Spleen (tissue), 11 donors: ENCODE measurements at regions not wholly inside any gene's neighbourhood (a gene's known extent, or its start where the extent isn't known, plus 50 kb on each side); places are given as distances from the start of the nearest gene placed in this dataset.

Experiments
- DNase-seq: peaks from one replicate; pipeline ENCODE4 v3.0.0-alpha.2; 2020
- H3K27ac ChIP-seq, 8 donors: fragments of 200-600 bp; sonication (generic) in 7 of 8; 1 replicate in 4 of 8; 2 replicates in 4 of 8; pipeline versions ENCODE4 v1.5.0 to v1.8.0; 2016 to 2021; ENCODE audit warnings: inconsistent platforms in 4 of 8, mild to moderate bottlenecking in 4 of 8, moderate library complexity in 1 of 8
- H3K27me3 ChIP-seq, 7 donors: fragments of 200-600 bp; sonication (generic) in 6 of 7; replicated peaks in 1 of 7; 1 replicate in 4 of 7; 2 replicates in 3 of 7; pipeline versions ENCODE4 v1.5.0 to v1.8.0; 2016 to 2021; ENCODE audit warnings: inconsistent platforms in 3 of 7, mild to moderate bottlenecking in 1 of 7
- H3K36me3 ChIP-seq, 6 donors: fragments of 200-600 bp; sonication (generic) in 5 of 6; 1 replicate in 4 of 6; 2 replicates in 2 of 6; pipeline versions ENCODE4 v1.5.0 to v1.8.0; 2016 to 2021; ENCODE audit warnings: inconsistent platforms in 2 of 6
- H3K4me1 ChIP-seq, 6 donors: fragments of 200-600 bp; sonication (generic) in 5 of 6; 1 replicate in 3 of 6; 2 replicates in 3 of 6; pipeline versions ENCODE4 v1.5.0 to v1.8.0; 2016 to 2021; ENCODE audit warnings: inconsistent platforms in 3 of 6
- H3K4me3 ChIP-seq, 8 donors: fragments of 200-600 bp; sonication (generic) in 7 of 8; 1 replicate in 4 of 8; 2 replicates in 4 of 8; pipeline versions ENCODE4 v1.5.0 to v1.8.0; 2016 to 2021; ENCODE audit warnings: inconsistent platforms in 4 of 8, mild to moderate bottlenecking in 4 of 8, moderate library complexity in 2 of 8
- H3K9me3 ChIP-seq, 8 donors: fragments of 200-600 bp; sonication (generic) in 7 of 8; 1 replicate in 4 of 8; 2 replicates in 4 of 8; pipeline versions ENCODE4 v1.5.0 to v1.8.0; 2016 to 2021; ENCODE audit warnings: inconsistent platforms in 4 of 8
- POLR2A ChIP-seq, 3 donors: fragments of 450-650 bp; IDR thresholded peaks; one replicate each; pipeline ENCODE4 v1.5.1; 2017; ENCODE audit warnings: antibody characterized with exemption in 3 of 3, mild to moderate bottlenecking in 1 of 3
- POLR2AphosphoS5 ChIP-seq, 3 donors: sonication (generic); formaldehyde crosslinking; IDR thresholded peaks; one replicate each; pipeline ENCODE4 v1.5.1; 2017; ENCODE audit warnings: antibody characterized with exemption in 3 of 3
- WGBS, 5 donors: extraction: QIAGEN DNeasy Blood & Tissue Kit in 3 of 5; methylation state at CpG; one replicate each; pipeline versions ENCODE4 v1.1.5 to v1.1.7; 2013 to 2018; 5-methylcytosine and 5-hydroxymethylcytosine counted together
- intact Hi-C: fragments of 100-400 bp; cut with DNase I; formaldehyde crosslinking; loops from one replicate; pipeline ENCODE4 v1.15.0; 2023; ENCODE audit warnings: low total_unique reads
- TF ChIP-seq, protein P1 (sequence below), 11 experiments: fragments of 200-600 bp in 7 of 11; fragments of 450-650 bp in 4 of 11; sonication (generic) in 4 of 11; IDR thresholded peaks in 8 of 11; conservative IDR thresholded peaks in 3 of 11; 1 replicate in 7 of 11; 2 replicates in 4 of 11; pipeline versions ENCODE4 v1.4.0 to v1.8.0; 2016 to 2021; ENCODE audit warnings: antibody characterized with exemption in 11 of 11, inconsistent platforms in 4 of 11, mild to moderate bottlenecking in 1 of 11
- donor health status: healthy with polysubstance abuse.
- donor health status: DM: no; HTN: no; CAD: no; lungs with moderate emphysema.
- donor health status: DM: no; HTN: no; CAD: no.
- donor health status: Bipolar disorder and iron deficiency.
- donor health status: healthy.
- donor health status: DM: no; HTN: no; CAD: no.
- donor health status: DM: yes; HTN: yes; CAD: no.

DNA sequence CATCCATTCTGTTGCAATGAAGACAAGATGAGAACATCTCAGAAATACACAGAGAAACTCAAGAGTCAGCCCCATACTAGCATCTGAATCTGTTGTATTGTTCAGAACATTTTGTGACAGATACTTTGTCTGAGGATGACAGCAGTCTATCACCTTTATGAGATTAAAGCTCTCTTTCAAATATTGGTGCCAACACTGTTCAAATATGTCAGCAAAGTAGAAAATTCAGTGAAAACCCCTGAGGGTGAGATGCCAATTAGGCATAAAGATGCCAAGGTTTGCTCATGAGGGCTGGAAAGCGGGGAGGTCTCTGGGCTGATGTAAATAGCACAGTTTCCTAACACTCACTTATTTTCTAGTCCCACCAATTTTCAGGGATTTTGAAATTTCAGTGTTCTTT is 1054.2 kb upstream of the CRIM1 start:
- H3K36me3 ChIP-seq: no peaks in the 10 kb centered on the region
- H3K27ac ChIP-seq: no peak overlapping the region
- 81 to 90% (median 85%) methylated on average over 1 of the region's 1 CpG for WGBS, 5 donors
- TF ChIP-seq POLR2A (IDR thresholded peaks at IDR 0.05): no peak
- TF ChIP-seq, protein P1, sequence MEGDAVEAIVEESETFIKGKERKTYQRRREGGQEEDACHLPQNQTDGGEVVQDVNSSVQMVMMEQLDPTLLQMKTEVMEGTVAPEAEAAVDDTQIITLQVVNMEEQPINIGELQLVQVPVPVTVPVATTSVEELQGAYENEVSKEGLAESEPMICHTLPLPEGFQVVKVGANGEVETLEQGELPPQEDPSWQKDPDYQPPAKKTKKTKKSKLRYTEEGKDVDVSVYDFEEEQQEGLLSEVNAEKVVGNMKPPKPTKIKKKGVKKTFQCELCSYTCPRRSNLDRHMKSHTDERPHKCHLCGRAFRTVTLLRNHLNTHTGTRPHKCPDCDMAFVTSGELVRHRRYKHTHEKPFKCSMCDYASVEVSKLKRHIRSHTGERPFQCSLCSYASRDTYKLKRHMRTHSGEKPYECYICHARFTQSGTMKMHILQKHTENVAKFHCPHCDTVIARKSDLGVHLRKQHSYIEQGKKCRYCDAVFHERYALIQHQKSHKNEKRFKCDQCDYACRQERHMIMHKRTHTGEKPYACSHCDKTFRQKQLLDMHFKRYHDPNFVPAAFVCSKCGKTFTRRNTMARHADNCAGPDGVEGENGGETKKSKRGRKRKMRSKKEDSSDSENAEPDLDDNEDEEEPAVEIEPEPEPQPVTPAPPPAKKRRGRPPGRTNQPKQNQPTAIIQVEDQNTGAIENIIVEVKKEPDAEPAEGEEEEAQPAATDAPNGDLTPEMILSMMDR (IDR thresholded peaks at IDR 0.05 in 8 of 11, conservative IDR thresholded peaks at IDR 0.05 in 3 of 11): no peak
- TF ChIP-seq POLR2AphosphoS5 (IDR thresholded peaks at IDR 0.05): no peak
- no peaks in the 10 kb centered on the region for H3K9me3 ChIP-seq
- DNase-seq: no peak
- no peak overlapping the region for H3K4me3 ChIP-seq
- H3K27me3 ChIP-seq: no peaks in the 10 kb centered on the region
- no peaks in the 10 kb centered on the region for H3K4me1 ChIP-seq
- intact Hi-C loops: no loop called here

DNA sequence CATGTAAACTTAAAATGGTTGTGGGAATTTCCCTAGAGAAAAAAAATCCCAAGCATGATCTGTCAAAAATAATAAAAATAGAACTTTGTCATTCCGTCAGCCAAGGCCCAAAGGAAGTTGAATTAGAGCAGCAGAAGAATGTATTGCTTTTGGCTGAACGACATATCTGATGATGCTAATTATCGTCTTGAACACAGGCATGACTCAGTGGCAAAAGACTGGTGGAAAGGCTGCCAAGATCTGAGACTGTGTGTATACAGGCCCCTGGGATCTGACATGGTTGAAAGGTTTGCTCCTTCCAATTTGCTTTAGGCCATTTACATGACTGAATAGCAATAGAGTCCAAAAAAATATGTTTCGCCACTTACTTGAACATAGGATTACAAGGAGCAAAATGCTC is 1057.1 kb upstream of the CRIM1 start:
- DNase-seq: no peak
- 55 to 71% (median 65%) methylated on average over 4 of the region's 4 CpGs for WGBS, 5 donors

DNA sequence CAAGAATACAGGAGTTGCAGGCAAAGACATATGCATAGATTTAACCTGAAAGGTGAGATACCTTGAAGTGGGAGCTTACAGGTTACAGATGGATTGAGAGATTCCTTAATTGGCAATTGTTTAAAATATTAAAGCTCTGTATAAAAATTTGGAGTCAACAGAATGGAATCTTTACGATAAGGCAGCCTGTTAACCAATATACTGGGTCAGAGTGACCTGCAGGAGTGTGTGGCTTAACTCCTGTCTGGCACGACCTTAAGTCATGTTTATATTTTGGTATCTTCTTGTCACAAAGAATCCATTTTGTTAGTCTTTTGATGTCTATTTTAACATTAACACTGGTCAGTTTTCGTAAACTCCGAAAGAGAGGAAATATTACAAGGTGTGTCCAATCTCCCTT is 1058.2 kb upstream of the CRIM1 start:
- Histone ChIP-seq H3K4me1 (no peaks in the 10 kb centered on the region), H3K27ac (no peak overlapping the region), H3K27me3 (no peaks in the 10 kb centered on the region), H3K36me3 (no peaks in the 10 kb centered on the region), H3K4me3 (no peak overlapping the region), H3K9me3 (peaks cover 0 to 17% (median 1%) of the 10 kb centered on the region in 8 donors)
- intact Hi-C loops: no loop called here
- no peak for DNase-seq
- 60 to 76% (median 74%) methylated on average over 4 of the region's 4 CpGs for WGBS, 5 donors
- TF ChIP-seq, protein P1 (IDR thresholded peaks at IDR 0.05 in 8 of 11, conservative IDR thresholded peaks at IDR 0.05 in 3 of 11): no peak
- TF ChIP-seq POLR2A (IDR thresholded peaks at IDR 0.05) (no peak), POLR2AphosphoS5 (IDR thresholded peaks at IDR 0.05) (no peak)

More for the DNA sequence above, 1057.1 kb upstream of the CRIM1 start:
- Histone ChIP-seq H3K36me3 (no peaks in the 10 kb centered on the region), H3K4me3 (no peak overlapping the region), H3K4me1 (no peaks in the 10 kb centered on the region), H3K27ac (no peak overlapping the region), H3K9me3 (peaks cover 0 to 13% (median 1%) of the 10 kb centered on the region in 8 donors), H3K27me3 (no peaks in the 10 kb centered on the region)
- TF ChIP-seq, protein P1 (IDR thresholded peaks at IDR 0.05 in 8 of 11, conservative IDR thresholded peaks at IDR 0.05 in 3 of 11): no peak
- TF ChIP-seq POLR2A (IDR thresholded peaks at IDR 0.05) (no peak), POLR2AphosphoS5 (IDR thresholded peaks at IDR 0.05) (no peak)
- intact Hi-C loops: no loop called here

DNA sequence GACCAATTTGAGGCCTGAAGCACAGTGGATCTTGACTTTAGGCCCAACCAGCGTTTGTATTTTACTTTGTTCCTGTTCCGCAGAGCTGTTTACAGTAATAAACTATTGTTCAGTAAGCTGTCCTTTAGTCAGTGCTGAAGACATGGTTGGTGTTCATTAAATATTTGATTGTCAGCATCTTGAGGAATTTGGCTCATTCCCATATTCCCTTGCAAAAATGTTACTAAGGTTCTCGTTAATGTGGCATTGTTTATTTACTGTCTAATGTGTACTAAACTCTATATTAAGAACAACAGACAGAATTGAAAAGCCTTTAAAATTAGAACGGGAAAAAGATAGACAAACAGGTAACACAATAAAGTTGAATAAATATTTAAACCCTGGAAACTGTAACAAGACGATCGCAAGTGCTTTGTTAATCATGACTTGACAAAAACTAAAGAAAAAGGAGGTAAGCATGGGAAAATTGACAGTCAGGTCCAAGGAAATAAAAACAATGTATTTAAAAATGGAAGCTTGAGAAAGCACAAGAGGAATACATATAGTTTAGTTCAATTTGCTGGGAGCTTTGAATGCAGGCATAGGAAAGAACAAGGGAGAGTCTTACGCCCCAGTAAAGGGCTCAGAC is 1060.8 kb upstream of the CRIM1 start:
- no peak overlapping the region for H3K27ac ChIP-seq
- intact Hi-C loops: no loop called here

More for the DNA sequence above, 1060.8 kb upstream of the CRIM1 start:
- peaks cover 0 to 24% (median 1%) of the 10 kb centered on the region in 8 donors for H3K9me3 ChIP-seq
- TF ChIP-seq, protein P1 (IDR thresholded peaks at IDR 0.05 in 8 of 11, conservative IDR thresholded peaks at IDR 0.05 in 3 of 11): no peak
- no peak for TF ChIP-seq POLR2AphosphoS5 (IDR thresholded peaks at IDR 0.05)
- TF ChIP-seq POLR2A (IDR thresholded peaks at IDR 0.05): no peak
- H3K4me3 ChIP-seq: no peak overlapping the region
- H3K27me3 ChIP-seq: no peaks in the 10 kb centered on the region
- WGBS, 5 donors: 77 to 89% (median 81%) methylated on average over 7 of the region's 7 CpGs
- no peaks in the 10 kb centered on the region for H3K36me3 ChIP-seq
- no peaks in the 10 kb centered on the region for H3K4me1 ChIP-seq
- no peak for DNase-seq
